KMS-11 (cell line): ENCODE measurements at regions not wholly inside any gene's neighbourhood (a gene's known extent, or its start where the extent isn't known, plus 50 kb on each side); places are given as distances from the start of the nearest gene placed in this dataset.

Source experiments
- H2AFZ ChIP-seq: fragments of 200-600 bp; sonication (generic); 2 replicates; pipeline ENCODE4 v1.6.1; 2016; ENCODE audit warnings: antibody characterized with exemption, mixed run types, low read depth
- H3K27ac ChIP-seq: fragments of 200-600 bp; sonication (generic); 2 replicates; pipeline ENCODE4 v1.6.1; 2016; ENCODE audit warnings: mild to moderate bottlenecking, mixed run types
- H3K27me3 ChIP-seq: fragments of 200-600 bp; sonication (generic); 2 replicates; pipeline ENCODE4 v1.6.1; 2017; ENCODE audit warnings: mild to moderate bottlenecking, low read depth, mixed run types, moderate library complexity; ENCODE audit not compliant: insufficient read depth
- H3K36me3 ChIP-seq: fragments of 200-600 bp; sonication (generic); 2 replicates; pipeline ENCODE4 v1.6.1; 2017; ENCODE audit warnings: mild to moderate bottlenecking, mixed run types; ENCODE audit not compliant: insufficient read depth
- H3K4me1 ChIP-seq: fragments of 200-600 bp; sonication (generic); 2 replicates; pipeline ENCODE4 v1.6.1; 2016; ENCODE audit warnings: mild to moderate bottlenecking, low read depth, mixed run types; ENCODE audit not compliant: poor library complexity, severe bottlenecking
- H3K4me2 ChIP-seq: fragments of 200-600 bp; sonication (generic); 2 replicates; pipeline ENCODE4 v1.7.0; 2016; ENCODE audit warnings: mild to moderate bottlenecking, mixed run types
- H3K4me3 ChIP-seq: fragments of 200-600 bp; sonication (generic); IDR thresholded peaks from 2 replicates; pipeline ENCODE4 v1.6.1; 2017; ENCODE audit warnings: low read depth, low read length, mixed read lengths; ENCODE audit not compliant: insufficient read depth
- H3K79me2 ChIP-seq: fragments of 200-600 bp; sonication (generic); 2 replicates; pipeline ENCODE4 v1.6.1; 2016; ENCODE audit warnings: low read depth, mixed run types; ENCODE audit not compliant: insufficient read depth
- H3K9ac ChIP-seq: fragments of 200-600 bp; sonication (generic); 2 replicates; pipeline ENCODE4 v1.6.1; 2016; ENCODE audit warnings: mild to moderate bottlenecking, mixed run types
- H4K20me1 ChIP-seq: fragments of 200-600 bp; sonication (generic); 2 replicates; pipeline ENCODE4 v1.6.1; 2016; ENCODE audit warnings: mild to moderate bottlenecking, mixed run types; ENCODE audit not compliant: insufficient read depth
- CTCF ChIP-seq: fragments of 200-600 bp; sonication (generic); conservative IDR thresholded peaks from 2 replicates; pipeline ENCODE4 v1.6.1; 2017; ENCODE audit warnings: low read depth, mild to moderate bottlenecking, antibody characterized with exemption, low read length, moderate library complexity, mixed read lengths

- H3K27ac ChIP-seq: no peak overlapping the region
- no peaks in the 10 kb centered on the region for H3K27me3 ChIP-seq
- H3K36me3 ChIP-seq: no peaks in the 10 kb centered on the region
- H4K20me1 ChIP-seq: no peaks in the 10 kb centered on the region
- TF ChIP-seq CTCF: no peak
- H3K79me2 ChIP-seq: no peaks in the 10 kb centered on the region
- H3K4me2 ChIP-seq: no peak overlapping the region
- H2AFZ ChIP-seq: no peak overlapping the region
- no peak overlapping the region for H3K9ac ChIP-seq
- no peaks in the 10 kb centered on the region for H3K4me1 ChIP-seq
- no peak overlapping the region for H3K4me3 ChIP-seq
Observed at GRCh38 chr2:60071490-60071831, 482.0 kb downstream of the BCL11A start.

- TF ChIP-seq CTCF: no peak
- Histone ChIP-seq H3K9ac (no peak overlapping the region), H2AFZ (no peak overlapping the region), H3K27me3 (no peaks in the 10 kb centered on the region), H3K79me2 (no peaks in the 10 kb centered on the region), H3K4me2 (no peak overlapping the region), H3K4me3 (no peak overlapping the region), H3K36me3 (no peaks in the 10 kb centered on the region), H3K27ac (no peak overlapping the region), H3K4me1 (no peaks in the 10 kb centered on the region), H4K20me1 (no peaks in the 10 kb centered on the region)
Observed at GRCh38 chr2:60070736-60071489, 482.5 kb downstream of the BCL11A start.

GRCh38 chr2:60070196-60070595, 483.3 kb downstream of the BCL11A start:
- Histone ChIP-seq H3K27me3 (no peaks in the 10 kb centered on the region), H3K27ac (no peak overlapping the region), H3K79me2 (no peaks in the 10 kb centered on the region), H3K9ac (no peak overlapping the region), H3K36me3 (no peaks in the 10 kb centered on the region), H3K4me2 (no peak overlapping the region), H2AFZ (no peak overlapping the region), H3K4me3 (no peak overlapping the region), H3K4me1 (no peaks in the 10 kb centered on the region), H4K20me1 (no peaks in the 10 kb centered on the region)
- TF ChIP-seq CTCF: no peak

- Histone ChIP-seq H4K20me1 (no peaks in the 10 kb centered on the region), H3K4me3 (no peak overlapping the region), H3K36me3 (no peaks in the 10 kb centered on the region), H3K4me1 (no peaks in the 10 kb centered on the region), H3K79me2 (no peaks in the 10 kb centered on the region), H3K27ac (no peak overlapping the region), H2AFZ (no peak overlapping the region), H3K4me2 (no peak overlapping the region), H3K9ac (no peak overlapping the region), H3K27me3 (no peaks in the 10 kb centered on the region)
- no peak for TF ChIP-seq CTCF
Observed at GRCh38 chr2:60068755-60069154, 484.7 kb downstream of the BCL11A start.
